CD4-positive, alpha-beta T cell treated with Interleukin-17A for 4 hours (primary cell): ENCODE measurements at regions not wholly inside any gene's neighbourhood (a gene's known extent, or its start where the extent isn't known, plus 50 kb on each side); places are given as distances from the start of the nearest gene placed in this dataset.

Experiments used
- DNase-seq: peaks from one replicate; pipeline ENCODE4 v3.0.0-alpha.2; 2020; ENCODE audit warnings: mixed read lengths

DNA sequence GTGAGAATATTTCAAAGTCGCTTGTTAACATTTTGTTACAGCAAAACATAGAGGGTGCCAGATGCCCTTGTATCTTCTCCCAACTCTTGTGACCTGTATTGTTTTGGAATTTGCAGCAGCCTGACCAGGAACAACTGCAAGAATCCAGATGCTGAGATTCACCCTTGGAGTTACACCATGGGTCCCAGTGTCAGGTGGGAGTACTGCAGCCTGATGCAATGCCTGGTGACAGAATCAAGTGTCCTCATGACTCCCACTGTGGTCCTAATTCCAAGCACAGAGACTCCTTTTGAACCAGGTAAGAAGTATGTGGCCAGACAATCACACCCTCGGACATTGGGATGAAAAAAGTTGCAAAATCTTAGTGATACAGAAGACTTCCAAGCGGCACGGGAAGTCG, 79.6 kb upstream of the MAP3K4 start:
- DNase-seq = no peak

DNA sequence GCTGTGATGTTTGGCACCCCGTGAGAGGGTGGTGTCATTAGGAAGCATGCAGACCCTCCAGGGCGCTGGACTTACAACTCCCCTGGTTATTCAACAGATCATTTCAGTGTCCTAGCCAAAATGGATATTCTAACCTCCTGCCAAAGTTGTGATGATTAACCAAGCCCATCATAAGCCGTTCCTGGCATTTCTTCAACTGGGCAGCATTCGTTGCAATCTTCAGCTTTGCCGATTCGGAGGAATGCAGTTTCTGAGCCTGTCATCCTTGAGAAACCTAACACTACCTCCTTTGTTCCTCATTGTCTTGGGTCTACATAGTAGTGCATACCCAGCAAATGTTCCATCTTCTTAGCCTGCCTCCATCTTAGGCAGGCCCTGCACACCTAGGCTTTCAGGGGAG, 79.2 kb upstream of the MAP3K4 start:
- no peak for DNase-seq

DNA sequence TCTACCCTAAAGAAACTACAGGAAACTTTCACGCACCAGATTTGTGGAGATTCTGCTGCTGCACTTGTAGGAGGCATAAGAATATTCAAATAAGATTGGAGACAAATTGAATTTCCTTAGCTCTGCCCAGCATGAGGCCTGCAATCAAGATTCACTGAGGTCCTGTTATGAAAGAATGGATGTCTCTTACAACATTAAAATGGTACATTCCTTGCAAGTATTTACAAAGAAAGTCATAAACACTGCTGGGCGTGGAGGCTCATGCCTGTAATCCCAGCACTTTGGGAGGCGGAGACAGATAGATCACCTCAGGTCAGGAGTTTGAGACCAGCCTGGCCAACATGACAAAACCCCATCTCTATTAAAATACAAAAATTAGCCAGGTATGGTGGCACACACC, 74.0 kb upstream of the MAP3K4 start:
- DNase-seq = no peak

- DNase-seq = no peak
These were observed 71.7 kb upstream of the MAP3K4 start for GRCh38 chr6:160919723-160920440.

DNA sequence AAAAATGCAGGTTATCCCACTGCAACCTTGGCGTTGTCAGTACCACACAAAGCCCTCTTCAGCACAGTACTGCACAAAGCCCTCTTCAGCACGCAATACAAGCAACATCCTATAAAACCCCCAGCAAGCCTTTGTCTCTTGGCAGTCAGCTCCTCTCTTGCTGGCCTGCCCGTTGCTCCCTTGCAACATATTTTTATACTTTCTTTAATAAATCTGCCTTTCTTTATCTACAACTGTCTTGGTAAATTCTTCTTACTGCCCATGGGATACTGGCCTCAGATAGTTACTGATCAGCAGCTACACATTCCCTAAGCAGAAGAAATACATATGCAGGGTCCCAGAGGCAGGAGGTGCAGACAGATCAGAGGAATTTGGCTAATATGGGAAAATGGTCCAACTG, 70.5 kb upstream of the MAP3K4 start:
- DNase-seq = no peak

DNA sequence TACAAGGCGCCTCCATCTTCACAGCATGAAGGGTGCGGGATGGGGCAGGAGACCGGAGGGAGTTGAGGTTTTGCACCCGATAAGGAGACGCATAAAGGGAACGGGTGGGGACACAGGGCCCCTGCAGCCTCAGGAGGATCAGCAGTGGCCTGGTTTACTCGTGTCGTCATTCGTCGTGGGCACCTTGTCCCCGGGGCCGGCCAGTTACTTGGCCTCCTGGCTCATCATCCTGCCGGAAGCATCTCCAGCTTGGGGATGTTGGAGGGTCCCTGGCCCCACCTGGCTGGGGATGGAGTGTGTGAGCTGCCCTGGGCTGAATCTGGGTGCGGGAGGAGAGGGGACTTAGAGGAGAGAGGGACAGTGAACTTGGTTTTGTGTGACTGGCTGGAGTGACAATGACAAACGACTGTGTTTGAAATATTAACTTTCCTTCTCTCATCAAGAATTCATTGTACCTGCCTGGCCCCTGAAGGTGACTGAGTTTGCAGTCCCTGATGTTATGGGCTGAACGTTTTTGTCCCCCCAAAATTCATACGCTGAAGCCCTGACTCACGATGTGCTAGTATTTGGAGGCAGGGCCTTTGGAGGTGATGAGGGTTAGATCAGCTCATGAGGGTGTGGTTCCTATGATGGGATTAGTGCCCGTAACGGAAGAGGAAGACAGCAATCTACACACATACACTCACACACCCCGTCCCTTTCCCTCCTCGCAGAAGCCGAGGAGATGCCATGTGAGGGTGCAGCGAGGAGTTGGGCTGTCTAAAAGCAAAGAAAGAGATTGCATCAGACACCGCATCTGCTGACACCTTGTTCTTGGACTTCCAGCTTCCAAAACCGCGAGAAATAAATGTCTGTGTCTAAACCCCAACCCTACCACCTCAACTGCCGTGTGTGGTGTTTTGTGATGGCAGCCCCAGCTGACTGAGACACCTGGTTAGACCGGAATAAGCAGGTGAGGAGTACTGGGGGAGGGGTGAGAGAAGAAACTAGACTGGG, 65.0 kb upstream of the MAP3K4 start:
- no peak for DNase-seq

- no peak for DNase-seq
These were observed 64.2 kb upstream of the MAP3K4 start for GRCh38 chr6:160927416-160927815.

DNA sequence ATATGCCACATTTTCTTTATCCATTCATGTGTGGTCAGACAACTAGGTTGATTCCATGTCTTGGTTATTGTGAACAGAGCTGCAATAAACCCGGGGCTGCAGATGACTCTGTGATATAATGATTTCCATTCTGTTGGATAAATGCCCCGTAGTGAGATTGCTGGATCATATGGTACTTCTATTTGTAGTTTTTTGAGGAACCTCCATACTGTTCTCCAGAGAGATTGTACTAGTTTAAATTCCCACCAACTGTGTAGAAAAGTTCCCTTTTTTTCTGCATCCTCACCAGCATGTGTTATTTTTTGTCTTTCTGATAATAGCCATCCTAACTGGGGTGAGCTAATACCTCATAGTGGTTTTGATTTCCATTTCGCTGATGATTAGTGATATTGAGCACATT, 62.2 kb upstream of the MAP3K4 start:
- no peak for DNase-seq

DNA sequence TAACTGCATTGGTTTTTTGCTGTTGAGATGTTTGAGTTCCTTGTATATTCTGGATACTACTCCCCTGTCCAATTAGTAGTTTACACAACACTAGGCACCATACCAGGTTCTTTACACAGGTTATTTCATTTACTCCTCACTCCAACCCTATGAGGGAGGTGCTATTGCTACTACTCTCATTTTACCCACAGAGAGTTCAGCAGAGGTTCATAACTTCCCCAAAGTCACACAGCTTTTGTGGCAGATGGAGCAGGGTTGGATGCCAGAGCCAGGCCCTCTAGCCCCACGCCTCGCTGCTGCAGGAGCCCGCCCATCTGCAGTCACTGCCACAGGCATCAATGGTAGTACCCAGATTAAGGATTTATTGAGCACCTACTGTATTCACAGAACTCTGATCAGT, 61.7 kb upstream of the MAP3K4 start:
- no peak for DNase-seq

- peak; percentile 72 for DNase-seq
These were observed 60.8 kb upstream of the MAP3K4 start for GRCh38 chr6:160930547-160931377.

- no peak for DNase-seq
These were observed 59.9 kb upstream of the MAP3K4 start for GRCh38 chr6:160931378-160932310.

DNA sequence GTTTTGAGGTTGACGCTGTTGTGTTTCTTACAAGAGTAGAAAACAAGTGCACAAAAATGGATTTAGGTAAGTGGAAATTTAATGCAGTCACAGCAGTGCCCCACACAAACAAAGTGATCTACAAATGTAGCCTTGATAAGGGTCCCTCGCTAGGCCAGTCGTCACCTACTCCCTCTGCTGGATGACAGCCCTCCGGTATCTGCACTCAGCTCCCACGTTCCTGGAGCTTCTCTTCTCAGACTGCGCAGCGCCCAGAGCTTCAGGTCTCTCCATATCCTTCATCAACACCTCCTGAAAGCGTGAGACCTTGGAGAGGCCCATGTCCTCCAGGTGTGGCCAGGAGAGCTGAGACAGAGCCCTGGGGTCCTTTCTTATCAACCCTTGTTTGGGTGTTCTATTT, 58.3 kb upstream of the MAP3K4 start:
- DNase-seq = no peak

- DNase-seq = no peak
These were observed 57.4 kb upstream of the MAP3K4 start for GRCh38 chr6:160934157-160934556.

GRCh38 chr6:160940197-160940596, 51.4 kb upstream of the MAP3K4 start:
- DNase-seq = no peak
